HG03460 (cell line): ENCODE measurements at regions not wholly inside any gene's neighbourhood (a gene's known extent, or its start where the extent isn't known, plus 50 kb on each side); places are given as distances from the start of the nearest gene placed in this dataset.

Experiments
- ATAC-seq: cut with Tn5 transposase; IDR thresholded peaks from one replicate; pipeline ENCODE4 v1.9.1; 2021; ENCODE audit not compliant: unreplicated experiment

DNA sequence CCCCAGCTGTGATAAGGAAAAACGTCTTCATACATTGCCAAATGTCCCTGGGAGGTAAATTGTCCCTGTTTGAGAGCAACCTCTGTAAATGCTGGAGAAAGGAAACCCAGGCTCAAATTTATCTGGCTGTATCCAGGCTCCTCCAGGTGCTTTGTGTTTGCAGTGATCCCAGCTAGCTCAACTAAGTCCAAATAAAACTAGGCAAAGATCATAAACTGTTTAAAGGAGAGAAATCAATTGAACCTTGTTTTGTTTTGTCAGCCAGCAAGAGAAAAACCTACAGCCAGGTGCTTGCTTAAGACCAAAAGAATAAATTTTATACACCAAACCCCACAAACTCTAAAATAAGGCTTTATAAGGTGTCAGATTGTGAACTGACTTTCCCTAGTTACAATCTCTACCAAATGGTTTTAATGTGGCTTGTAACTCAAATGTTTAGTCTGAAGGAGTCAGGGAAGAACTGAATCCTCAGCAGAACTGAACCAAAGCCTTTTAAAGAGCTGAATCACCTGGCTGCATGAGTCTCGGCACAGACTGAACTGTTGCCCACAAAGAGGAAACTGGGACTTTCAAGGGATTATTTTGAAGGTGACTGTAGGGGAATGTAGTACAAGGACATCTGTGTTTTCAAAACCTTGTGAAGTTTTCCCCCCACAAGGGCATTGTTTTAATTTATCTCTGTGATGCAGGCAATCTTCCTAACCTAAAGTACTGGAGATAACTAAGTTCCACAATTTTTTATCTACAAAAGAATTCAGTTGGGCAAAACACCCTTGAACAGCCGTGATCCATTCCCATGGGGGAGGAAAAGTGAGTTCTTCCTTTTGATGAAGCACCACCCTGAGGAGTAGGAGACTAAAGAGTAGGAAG, 201.7 kb upstream of the TARS1 start:
- no peak for ATAC-seq

DNA sequence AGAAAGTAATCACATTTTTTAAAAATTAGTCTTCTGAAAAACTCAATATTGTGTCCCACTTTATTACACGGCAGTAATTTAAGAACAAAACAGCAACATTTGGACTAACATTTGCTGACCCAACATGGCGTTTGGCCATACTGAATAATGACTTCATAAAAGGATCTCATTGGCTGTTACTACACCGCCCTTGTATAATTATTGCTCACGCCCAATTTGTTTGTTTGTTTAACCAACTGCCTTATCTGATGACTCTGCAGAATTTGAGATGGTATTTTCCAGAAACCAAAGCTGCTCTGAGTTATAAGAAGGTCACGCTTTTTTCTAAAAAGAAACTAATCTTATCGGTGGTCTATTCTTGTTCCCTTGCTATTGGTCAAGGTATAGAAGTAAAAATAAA, 200.2 kb upstream of the TARS1 start:
- ATAC-seq = no peak

DNA sequence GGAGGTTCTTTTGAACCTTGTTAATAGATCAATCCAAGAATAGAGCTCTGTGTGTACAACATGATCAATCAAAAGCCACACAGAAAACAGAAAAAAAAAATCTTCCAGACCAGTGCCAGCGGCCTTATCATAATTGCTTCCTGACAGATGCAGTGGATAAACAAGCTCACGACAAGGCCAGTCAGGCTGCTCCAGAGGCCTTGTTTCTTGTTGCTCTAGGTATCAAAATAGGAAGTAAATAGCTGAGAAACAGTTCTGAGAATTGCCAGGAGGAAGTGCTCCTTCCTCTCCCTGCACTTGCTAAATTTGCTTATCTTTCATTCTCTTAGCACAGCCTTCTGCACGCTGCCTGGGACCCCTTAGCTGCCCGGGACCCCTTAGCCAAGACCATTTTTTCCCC, 199.0 kb upstream of the TARS1 start:
- ATAC-seq = no peak

DNA sequence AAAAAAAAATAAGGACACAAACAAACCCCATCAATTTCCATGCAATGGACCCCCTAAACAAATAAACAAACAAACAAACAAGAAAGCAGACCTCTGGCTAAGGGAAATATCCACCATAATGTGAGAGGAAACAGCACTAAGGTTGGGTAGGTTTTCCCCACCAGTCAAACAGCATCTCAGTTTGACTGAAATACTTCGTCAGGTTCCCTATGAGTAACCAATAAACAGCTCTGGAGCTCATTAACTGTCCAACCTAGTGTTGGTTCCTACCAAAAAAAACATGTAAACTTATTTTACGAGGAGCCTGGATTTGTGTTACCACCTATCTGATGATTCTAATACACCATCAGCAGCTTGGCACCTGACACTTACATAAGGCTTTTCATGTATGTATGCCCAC, 198.5 kb upstream of the TARS1 start:
- no peak for ATAC-seq

DNA sequence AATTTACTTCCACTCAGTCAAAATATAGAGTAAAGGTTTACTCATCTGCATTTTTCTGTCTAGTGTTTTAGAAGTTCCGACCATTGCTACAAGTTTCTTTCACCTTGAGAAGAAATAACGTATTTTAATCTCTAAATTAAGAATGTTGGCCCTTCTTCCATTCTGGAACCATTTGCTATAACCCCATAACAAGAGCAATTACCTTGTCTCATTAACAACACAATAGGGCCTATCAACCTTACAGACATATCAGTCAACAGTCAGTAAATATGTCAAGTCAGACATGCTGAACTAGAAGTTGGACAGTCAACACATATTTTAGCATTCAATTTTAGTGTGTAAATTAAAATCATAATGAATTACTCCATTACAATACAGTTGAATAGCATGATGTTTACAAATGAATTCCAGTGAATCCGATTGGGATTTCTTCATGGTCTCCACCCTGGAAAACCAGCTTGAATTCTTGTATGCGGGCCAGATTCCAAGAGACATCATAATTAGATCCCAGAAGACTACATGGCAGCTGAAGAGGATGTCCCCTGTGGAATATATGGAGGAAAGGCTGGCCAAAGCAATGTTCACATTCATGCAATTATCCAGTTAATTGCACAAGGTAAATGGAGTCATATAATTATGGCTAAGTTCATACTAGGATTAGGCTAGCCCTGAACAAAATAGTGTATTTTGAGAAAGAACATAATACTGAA, 196.2 kb upstream of the TARS1 start:
- no peak for ATAC-seq

DNA sequence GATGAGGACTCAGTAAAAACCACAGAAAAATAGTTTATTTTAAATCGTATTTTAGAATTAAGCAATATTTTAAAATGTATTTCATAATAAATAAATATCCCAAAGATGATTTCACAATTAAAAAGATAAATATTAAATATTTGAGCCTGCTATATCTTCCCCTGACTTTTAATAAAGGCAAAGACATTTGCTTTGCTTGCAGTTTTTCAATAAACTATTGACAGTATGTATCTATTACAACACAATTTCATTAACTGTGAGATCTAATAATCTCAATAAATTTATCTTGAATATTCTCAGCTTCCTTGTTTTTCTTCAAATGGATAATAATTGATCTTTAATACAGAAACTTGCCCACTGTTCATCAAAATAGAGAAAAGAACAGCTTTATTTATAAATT, 186.2 kb upstream of the TARS1 start:
- no peak for ATAC-seq

DNA sequence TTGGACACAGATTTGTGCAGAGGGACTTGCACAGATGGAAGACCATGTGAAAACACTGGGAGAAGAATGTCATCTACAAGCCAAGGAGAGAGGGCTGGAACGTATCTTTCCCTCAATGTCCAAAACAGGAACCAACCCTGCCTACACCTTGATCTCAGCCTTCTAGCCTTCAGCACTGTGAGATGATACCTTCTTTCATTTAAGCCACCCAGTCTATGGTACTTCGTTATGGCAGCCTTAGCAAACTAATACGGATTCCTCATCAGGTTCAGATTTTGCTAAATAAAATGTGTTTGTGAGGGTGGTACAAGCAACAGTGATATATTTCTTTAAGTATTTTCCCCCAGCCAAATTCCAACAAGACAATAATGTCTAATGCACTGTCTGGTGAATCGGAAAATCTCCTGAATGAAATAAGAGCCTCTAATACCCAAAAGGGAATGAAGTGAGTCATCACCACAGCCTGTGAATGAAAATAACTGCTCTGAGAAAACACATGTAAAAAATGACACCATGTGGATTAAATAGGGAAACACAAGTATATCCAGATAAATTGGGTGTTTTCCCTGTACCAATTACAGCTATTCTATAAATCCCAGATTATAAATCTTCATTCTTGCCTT, 182.8 kb upstream of the TARS1 start:
- no peak for ATAC-seq

DNA sequence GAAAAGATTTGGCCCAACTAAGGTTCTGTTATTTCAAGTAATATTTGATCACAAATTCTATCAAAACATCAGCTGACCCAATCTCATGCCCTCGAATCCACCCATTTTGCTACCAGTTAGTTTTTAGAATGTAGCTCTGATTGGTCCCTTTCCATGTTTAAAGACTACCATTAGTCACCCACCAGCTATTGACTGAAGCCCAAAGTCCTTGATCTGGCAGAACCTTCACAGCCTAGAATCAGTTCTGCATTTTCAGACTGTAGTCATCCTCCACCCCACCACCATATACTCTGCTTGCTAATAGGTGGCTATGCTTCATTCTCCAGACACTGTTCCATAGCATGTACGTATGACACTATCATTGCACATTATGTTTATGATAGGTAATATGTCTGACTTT, 182.2 kb upstream of the TARS1 start:
- ATAC-seq = no peak

DNA sequence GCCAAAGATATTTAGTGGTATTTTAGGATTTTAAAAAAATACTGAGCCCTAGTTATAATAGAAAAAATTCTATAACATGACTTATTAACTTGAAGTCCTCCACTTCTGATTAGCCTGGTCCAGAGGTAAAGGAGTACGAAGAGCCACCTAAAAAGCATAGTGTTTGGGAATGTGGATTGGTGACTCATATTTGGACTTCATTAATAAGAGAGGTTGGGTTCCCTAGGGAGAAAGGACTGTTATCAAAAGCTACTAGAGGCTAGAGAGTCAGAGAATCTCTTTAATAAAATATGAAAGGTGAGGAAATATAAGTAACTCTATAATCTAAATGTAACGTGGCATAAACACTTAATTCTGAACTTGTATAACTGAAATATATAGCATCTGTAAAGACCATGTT, 180.7 kb upstream of the TARS1 start:
- no peak for ATAC-seq

DNA sequence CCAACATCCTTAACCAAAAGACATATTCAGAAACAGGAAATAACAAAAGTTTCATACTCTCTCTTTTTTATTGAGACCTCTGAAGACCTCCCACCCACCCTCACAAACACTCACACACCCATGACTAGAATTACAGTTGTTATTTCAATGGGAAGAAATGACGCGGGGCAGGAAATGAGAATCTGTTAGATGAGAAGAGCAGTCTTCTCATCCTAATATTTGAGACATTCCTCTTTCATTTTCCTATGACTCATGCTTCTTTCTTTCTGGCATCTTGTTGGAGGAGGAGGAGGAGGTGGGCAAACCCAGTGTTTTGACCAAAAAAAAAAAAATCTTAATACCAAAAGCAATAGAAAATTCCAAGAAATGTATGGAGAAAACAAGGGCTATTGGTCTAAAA, 179.5 kb upstream of the TARS1 start:
- no peak for ATAC-seq

DNA sequence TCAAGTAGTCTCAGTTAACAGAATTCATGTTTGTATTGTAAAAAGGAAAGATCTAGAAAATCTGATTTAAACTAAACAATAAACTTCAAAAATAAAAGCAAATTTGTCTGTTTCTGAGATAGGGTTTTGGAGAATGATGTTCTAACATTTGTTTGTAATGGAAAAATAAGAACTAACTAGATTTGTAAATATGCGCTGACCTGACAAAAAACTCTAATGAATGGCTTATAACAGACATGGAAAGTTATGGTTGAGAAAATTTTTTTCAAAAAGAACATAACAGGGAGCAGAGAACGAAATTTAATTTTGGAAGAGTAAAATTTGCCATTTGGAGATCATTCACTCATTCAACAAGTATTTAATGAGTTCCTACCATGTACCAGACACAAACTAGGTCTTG, 179.0 kb upstream of the TARS1 start:
- ATAC-seq = no peak

DNA sequence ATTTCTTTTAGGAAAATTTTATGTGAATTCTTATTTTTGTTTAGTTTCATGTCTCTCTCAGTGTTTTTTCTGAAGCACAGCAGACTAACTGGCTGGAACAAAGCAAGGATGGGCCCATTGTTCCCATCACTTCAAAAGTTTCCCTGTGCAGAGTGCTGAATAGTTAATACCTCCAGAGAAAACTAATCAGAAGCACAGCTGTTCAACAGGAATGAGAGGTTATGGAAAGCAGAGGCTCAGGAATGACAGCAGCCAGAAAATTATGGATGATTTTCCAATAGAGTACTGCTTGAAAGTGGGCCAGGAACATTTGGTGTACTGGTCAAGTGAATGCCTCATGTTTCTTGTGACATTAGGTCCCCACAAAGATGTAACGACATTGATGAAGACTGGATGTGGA, 173.0 kb upstream of the TARS1 start:
- ATAC-seq = no peak

DNA sequence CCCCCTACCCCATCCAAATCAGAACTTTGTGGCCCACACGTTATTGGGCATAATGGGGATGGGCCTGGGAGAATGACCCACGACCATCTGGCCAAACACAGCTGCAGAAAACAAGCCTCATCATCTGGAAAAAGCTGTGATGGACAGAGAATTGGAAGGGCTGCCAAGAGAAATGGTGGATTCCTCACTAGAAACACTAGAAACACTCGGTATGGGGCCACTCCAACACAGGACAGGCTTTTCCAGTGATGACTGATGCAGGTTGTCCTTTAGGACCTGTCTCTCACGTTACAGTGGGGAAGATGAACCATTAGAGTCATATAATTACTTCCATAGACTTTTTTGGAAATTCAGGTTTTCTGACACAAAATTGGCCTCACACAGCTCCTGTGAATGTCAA, 172.4 kb upstream of the TARS1 start:
- ATAC-seq = no peak

DNA sequence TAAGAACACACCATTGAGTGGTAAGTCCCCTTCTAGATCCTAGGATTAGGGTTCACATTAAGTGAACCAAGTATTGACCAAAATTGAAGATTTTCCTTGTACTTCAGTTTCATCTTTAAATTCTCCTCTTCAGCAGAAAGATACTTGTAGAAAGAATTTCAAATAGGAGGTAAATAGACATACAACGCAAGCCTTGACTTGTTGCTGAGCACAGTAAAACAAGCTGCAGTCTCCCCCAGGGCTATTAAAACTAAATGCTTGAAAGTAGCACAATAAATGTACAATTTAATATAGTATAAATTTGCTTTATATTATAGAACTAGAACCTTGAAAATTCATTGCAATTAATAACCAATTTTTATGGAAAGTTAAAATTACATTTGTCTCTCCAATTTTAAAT, 170.1 kb upstream of the TARS1 start:
- ATAC-seq = no peak

DNA sequence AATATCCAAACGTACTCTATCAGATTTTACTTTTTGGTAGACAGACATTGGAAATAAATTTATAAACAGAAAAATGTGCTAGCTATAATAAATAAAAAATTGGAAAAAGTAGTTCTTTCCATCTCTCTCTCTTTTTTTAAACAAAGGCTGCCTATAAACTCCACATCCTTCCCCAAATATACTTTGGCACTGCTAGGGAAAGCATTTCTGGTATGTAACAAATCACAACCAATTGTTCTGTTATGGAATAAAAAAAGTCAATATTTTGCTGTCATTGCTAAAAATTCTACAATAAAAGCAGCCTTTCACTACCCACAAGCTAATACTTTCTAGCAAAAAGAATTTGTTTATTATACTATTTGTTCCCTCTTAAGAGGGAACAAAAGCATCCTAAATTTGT, 169.2 kb upstream of the TARS1 start:
- no peak for ATAC-seq

DNA sequence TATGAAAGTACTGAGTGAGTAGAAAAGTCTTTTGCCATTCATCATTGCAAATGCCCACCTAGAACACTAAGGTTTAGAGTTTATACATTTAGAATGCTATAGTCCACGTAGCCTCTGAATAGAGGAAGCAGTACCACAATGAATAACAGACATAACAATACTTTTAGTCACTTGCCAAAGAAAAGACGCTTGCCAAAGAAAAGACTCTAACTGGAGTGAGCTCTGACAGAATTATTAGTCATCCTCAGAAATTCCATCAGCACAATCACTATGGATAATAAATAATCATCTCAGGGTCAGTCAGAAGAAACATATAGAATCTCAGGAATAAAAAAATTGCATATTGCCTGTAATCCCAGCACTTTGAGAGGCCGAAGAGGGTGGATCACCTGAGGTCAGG, 168.5 kb upstream of the TARS1 start:
- no peak for ATAC-seq

DNA sequence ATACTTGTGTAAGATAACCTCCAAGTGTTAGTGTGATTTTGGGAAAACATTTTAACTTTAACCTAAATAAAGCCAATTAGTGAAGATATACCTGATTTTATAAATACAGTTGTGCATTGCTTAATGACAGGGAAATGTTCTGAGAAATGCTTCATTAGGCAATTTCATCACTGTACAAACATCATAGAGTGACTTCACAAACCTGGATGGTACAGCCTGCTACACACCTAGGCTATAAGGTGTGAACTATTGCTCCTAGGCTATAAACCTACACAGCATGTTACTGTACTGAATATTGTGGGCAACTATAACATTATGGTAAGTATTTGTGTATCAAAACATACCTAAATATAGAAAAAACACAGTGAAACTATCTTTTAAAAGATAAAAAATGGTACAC, 166.8 kb upstream of the TARS1 start:
- no peak for ATAC-seq

DNA sequence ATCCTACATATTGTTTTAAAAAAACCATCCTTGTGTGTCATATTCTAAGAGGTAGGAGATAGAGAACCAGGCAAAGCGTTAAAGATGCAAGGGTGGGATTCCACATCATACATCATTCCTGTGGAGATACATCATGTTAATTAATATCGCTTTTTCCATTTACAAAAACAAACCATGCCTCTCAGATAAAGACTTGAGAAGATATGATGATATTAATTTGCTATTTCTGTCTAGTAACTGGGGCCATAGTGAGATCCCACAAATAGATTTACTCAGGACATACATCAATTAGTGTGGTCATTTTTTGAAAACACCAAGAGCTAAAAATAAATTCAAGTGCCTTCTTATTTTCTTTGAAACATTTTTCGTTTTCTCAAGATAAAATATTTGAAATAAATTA, 165.4 kb upstream of the TARS1 start:
- ATAC-seq = no peak

DNA sequence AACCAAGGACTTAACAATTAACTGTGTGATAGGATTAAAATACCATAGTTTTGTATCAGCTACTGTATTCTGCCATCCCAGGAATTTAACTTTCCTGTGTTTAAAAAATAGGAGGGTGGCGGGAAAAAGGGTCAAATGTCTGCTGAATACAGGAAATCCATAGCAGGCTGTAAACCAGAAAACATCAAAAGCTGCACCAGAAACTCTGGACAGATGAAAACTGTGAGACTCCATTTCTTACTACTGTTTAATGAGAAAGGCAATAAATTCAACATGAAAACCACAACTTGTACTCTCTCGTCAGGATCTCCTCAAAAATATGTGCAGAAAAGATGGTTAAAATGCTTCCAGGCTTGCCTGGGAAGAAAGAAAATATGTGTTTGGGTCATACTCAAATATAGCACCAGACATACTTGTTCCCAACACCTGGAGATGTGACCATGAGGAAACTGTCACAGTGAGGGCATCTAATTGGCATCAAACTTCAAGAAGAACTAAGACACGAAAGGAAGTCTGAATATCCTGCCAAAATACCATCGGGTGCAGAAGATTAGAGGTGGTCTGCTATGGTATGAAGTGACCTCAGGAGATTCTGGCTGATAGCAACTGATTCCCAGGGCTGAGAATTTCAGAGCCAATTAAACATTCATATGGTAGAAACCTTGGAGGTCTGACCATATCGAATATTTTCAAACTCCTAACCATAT, 164.7 kb upstream of the TARS1 start:
- no peak for ATAC-seq

DNA sequence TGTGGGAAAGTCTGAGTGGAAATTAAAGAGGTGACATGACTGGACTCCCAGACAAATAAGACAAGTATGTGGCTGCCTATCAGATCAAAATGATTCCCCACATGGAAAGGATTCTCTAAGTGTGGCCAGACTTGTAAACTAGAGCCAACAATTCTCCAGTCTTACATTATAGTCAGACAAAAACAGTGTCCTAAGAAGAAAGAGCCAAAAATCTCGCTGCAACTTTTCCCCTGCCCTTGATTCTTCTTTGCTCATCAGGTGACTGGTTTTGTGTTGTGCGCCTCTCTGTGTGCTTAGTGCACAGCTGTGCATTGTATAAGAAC, 164.2 kb upstream of the TARS1 start:
- no peak for ATAC-seq

DNA sequence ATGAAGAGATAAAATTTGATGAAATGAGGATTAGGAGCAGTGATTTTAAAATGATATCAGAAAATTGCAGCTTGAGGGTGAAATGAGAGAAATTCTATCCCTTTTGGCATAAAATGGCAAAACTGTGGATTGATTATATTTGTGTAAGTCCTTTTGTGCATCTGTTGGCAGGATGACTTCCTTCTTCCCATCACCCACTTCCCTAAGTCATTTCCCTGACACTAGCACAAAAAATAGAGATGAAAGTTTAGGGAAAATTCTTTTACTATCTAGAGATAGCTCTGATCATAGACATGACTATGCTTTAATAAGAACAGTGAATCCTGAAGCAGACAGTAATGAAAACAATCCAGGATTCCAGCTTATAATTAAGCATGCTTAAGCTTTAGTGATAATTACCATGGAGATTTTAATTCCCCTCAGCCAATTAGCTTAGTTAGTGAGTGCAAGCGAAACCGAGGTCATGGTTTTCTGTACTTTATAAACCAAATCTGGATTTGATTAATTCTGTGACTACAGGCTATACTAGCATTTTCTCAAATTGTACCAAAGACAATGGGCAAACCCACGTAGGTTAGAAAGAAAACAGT, 163.6 kb upstream of the TARS1 start:
- no peak for ATAC-seq
